HFFc6 (cell line): ENCODE measurements at regions not wholly inside any gene's neighbourhood (a gene's known extent, or its start where the extent isn't known, plus 50 kb on each side); places are given as distances from the start of the nearest gene placed in this dataset.
A peak's percentile ranks its signal among the peaks of the same experiment; 100 is the strongest.

Source experiments
- DNase-seq: peaks from one replicate; pipeline ENCODE4 v3.0.0-alpha.2; 2018
- H3K27ac Mint-ChIP-seq: 2 replicates; pipeline ENCODE4 v1.8.0; 2020; ENCODE audit warnings: mild to moderate bottlenecking, mixed read lengths
- H3K27me3 Mint-ChIP-seq: 2 replicates; pipeline ENCODE4 v1.8.0; 2021; ENCODE audit warnings: mild to moderate bottlenecking, moderate library complexity, mixed read lengths; ENCODE audit not compliant: insufficient read depth
- H3K36me3 Mint-ChIP-seq: 2 replicates; pipeline ENCODE4 v1.8.0; 2021; ENCODE audit warnings: low read depth, mixed read lengths
- H3K4me1 Mint-ChIP-seq: 2 replicates; pipeline ENCODE4 v1.8.0; 2020; ENCODE audit warnings: low read depth, mixed read lengths
- H3K4me3 Mint-ChIP-seq: 2 replicates; pipeline ENCODE4 v1.8.0; 2020; ENCODE audit warnings: mild to moderate bottlenecking, moderate library complexity, mixed read lengths
- H3K9me3 Mint-ChIP-seq: 2 replicates; pipeline ENCODE4 v1.8.0; 2020; ENCODE audit warnings: mild to moderate bottlenecking, mixed read lengths
- TF ChIP-seq, protein P1 (sequence below): fragments of 200-600 bp; sonication (generic); IDR thresholded peaks from 2 replicates; pipeline ENCODE4 v1.5.0; 2021; ENCODE audit warnings: antibody characterized with exemption, mild to moderate bottlenecking

DNA sequence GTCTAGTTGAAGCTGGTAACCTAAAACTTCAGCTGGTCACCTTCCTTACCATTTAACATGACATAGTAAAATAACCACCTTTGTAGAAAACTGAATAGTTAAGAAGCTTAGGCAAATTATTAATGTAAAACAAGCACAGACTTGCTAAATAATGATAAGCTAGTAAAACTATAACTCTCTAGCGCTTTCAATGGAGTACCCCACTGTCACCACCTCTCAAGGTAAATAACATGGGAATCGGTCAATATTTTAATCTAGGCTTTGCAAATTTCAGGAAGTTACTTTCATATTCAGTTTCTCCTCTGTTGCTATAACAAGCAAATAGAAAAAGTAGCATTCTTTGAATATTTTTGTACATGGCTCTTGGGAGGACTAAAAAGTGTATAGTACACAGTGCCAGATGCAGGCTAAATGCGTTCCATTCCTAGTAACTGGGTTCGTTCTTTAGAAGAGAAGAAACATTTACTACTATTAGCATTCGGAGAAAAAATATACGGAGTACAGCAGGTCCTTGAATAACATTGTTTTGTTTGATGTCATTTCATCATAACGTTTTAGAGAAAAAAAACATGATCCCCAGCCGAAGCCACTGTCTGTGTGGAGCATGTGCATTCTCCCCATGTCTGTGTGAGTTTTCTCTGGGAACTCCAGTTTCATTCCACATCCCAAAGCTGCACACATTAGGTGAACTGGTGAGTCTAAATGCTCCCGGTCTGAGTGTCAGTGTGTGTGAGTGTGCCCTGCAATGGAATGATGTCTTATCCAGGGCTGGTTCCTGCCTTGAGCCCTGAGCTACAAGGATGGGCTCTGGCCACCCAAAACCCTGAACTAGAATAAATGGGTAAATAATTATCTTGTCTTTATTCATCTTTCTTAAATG lies 52.5 kb downstream of the EPRS1 start:
- DNase-seq = no peak
- Mint-ChIP-seq H3K27ac (peak overlapping the region; percentile 57), H3K4me3 (no peak overlapping the region; the same call in 1 of the 2 replicates), H3K27me3 (no peaks in the 10 kb centered on the region; the same call in none of the 2 replicates), H3K9me3 (no peaks in the 10 kb centered on the region), H3K36me3 (peaks cover 15% of the 10 kb centered on the region; the same call in 1 of the 2 replicates), H3K4me1 (peaks cover 8% of the 10 kb centered on the region)
- TF ChIP-seq, protein P1, sequence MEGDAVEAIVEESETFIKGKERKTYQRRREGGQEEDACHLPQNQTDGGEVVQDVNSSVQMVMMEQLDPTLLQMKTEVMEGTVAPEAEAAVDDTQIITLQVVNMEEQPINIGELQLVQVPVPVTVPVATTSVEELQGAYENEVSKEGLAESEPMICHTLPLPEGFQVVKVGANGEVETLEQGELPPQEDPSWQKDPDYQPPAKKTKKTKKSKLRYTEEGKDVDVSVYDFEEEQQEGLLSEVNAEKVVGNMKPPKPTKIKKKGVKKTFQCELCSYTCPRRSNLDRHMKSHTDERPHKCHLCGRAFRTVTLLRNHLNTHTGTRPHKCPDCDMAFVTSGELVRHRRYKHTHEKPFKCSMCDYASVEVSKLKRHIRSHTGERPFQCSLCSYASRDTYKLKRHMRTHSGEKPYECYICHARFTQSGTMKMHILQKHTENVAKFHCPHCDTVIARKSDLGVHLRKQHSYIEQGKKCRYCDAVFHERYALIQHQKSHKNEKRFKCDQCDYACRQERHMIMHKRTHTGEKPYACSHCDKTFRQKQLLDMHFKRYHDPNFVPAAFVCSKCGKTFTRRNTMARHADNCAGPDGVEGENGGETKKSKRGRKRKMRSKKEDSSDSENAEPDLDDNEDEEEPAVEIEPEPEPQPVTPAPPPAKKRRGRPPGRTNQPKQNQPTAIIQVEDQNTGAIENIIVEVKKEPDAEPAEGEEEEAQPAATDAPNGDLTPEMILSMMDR = no peak

DNA sequence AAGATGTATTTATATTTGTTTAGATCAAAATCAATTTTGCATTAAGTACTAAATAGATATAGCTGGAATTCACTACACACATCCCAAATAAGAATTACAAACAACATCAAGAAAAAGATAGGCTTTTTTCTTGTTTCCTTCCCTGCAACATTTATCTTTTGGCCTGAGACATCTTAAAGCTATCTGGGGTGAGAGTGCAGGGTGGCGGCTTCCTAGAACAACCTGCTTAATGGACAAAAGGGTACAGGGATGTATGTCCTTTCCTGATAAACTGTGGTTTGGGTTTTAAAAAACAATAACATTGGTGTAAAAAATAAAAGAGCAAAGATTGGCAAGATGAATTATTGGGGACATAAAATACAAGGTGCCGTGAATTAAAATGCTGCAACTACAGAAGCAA lies 54.4 kb downstream of the EPRS1 start:
- no peaks in the 10 kb centered on the region; the same call in 1 of the 2 replicates for H3K27me3 Mint-ChIP-seq
- no peak overlapping the region for H3K27ac Mint-ChIP-seq
- peaks cover 8% of the 10 kb centered on the region for H3K4me1 Mint-ChIP-seq
- TF ChIP-seq, protein P1 = no peak
- H3K9me3 Mint-ChIP-seq = no peaks in the 10 kb centered on the region
- H3K4me3 Mint-ChIP-seq = no peak overlapping the region
- DNase-seq = no peak
- H3K36me3 Mint-ChIP-seq = peaks cover 19% of the 10 kb centered on the region

DNA sequence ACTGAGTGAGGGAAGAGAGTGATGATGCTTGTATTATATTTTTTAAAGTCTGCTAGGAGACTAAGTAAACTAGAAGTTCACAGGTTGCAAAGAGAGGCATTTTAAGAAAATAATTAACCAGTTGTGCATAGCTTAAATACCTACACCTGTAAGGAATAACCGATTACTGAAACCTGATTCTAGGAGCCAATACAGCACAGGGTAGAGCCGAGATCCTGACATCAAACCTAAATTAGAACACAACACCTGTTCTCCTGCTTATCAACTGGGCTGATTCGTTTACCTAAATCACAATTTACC lies 54.8 kb downstream of the EPRS1 start:
- Mint-ChIP-seq H3K27ac (no peak overlapping the region), H3K9me3 (no peaks in the 10 kb centered on the region), H3K4me1 (peaks cover 8% of the 10 kb centered on the region), H3K4me3 (no peak overlapping the region), H3K36me3 (peaks cover 21% of the 10 kb centered on the region), H3K27me3 (no peaks in the 10 kb centered on the region; the same call in 1 of the 2 replicates)
- TF ChIP-seq, protein P1 = no peak
- DNase-seq = no peak

DNA sequence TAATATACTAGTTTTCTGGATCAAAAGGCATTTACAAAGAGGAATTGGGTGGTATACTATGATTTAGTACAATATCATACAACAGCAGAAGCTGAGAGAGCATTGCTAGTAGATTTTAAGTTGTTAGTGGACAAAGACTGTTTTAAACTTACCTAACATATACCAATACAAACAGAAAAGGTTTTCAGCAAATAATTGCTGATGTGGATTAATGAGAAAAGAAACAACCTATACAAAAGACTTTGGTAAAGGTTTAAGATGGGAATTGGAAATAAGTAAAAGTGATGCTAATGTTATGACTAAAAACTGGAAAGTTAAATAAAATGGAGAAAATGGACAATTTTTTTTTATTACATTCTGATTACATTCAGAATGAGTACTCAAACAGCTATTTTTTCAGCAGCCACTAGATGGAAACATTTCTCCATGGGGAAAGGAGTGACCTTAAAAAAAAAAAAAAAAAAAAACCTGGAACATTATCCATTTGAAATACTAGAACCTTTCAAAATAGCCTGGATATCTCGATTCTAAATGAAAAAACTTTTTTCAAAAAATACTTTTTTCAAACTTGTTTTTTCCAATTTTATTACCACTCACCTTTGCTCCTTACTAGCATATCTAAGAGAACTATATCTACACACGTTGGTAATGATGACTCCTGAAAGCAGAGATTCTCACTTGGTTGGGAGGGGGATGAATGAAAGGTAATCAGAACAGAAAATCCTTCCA lies 55.4 kb downstream of the EPRS1 start:
- no peak overlapping the region for H3K27ac Mint-ChIP-seq

DNA sequence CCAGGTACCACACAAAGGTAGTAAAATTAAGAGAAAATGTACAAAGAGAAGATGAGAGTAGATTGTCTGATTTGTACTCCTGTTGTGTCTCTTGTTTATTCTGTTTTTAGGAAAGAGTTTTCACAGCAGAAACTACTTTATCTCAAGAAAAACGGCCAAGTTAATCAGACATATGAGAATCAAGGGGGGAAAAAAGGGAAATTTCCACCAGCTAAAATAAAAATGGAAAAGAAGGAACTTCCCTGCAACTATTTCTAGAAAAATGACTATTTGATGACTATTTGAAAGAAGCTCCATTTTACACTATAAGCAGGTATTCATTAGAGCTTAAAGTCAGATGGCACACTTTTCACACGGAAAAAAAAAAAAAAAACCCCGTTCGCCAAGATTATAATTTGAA lies 56.5 kb downstream of the EPRS1 start:
- no peaks in the 10 kb centered on the region; the same call in 1 of the 2 replicates for H3K27me3 Mint-ChIP-seq

More for the DNA sequence above, 55.4 kb downstream of the EPRS1 start:
- Mint-ChIP-seq H3K4me3 (no peak overlapping the region), H3K27me3 (no peaks in the 10 kb centered on the region; the same call in 1 of the 2 replicates), H3K4me1 (peaks cover 8% of the 10 kb centered on the region), H3K9me3 (no peaks in the 10 kb centered on the region), H3K36me3 (peaks cover 18% of the 10 kb centered on the region)
- peak; percentile 48 for DNase-seq
- TF ChIP-seq, protein P1 = peak; percentile 82

More for the DNA sequence above, 56.5 kb downstream of the EPRS1 start:
- no peaks in the 10 kb centered on the region for H3K9me3 Mint-ChIP-seq
- DNase-seq = no peak
- TF ChIP-seq, protein P1 = no peak
- peaks cover 8% of the 10 kb centered on the region for H3K4me1 Mint-ChIP-seq
- H3K4me3 Mint-ChIP-seq = no peak overlapping the region
- peaks cover 9% of the 10 kb centered on the region for H3K36me3 Mint-ChIP-seq
- no peak overlapping the region for H3K27ac Mint-ChIP-seq
